IPS-18a (cell line): ENCODE measurements at regions not wholly inside any gene's neighbourhood (a gene's known extent, or its start where the extent isn't known, plus 50 kb on each side); places are given as distances from the start of the nearest gene placed in this dataset.

Source experiments
- H3K27ac ChIP-seq: one replicate; pipeline ENCODE4 v1.5.1; 2013; ENCODE audit warnings: low read length
- H3K27me3 ChIP-seq: one replicate; pipeline ENCODE4 v1.6.1; 2013; ENCODE audit warnings: mild to moderate bottlenecking, low read length; ENCODE audit not compliant: control insufficient read depth, insufficient read depth
- H3K36me3 ChIP-seq: one replicate; pipeline ENCODE4 v1.6.1; 2013; ENCODE audit warnings: low read depth, low read length; ENCODE audit not compliant: control insufficient read depth
- H3K4me1 ChIP-seq: one replicate; pipeline ENCODE4 v1.6.1; 2013; ENCODE audit warnings: low read depth, low read length; ENCODE audit not compliant: control insufficient read depth
- H3K4me3 ChIP-seq: one replicate; pipeline ENCODE4 v1.5.1; 2013; ENCODE audit warnings: low read length
- H3K9ac ChIP-seq: one replicate; pipeline ENCODE4 v1.6.1; 2013; ENCODE audit warnings: mild to moderate bottlenecking, low read length, moderate library complexity
- H3K9me3 ChIP-seq: one replicate; pipeline ENCODE4 v1.6.1; 2013; ENCODE audit warnings: low read depth, low read length; ENCODE audit not compliant: control insufficient read depth

- Histone ChIP-seq H3K4me1 (peaks cover 17% of the 10 kb centered on the region), H3K36me3 (no peaks in the 10 kb centered on the region), H3K27me3 (no peaks in the 10 kb centered on the region), H3K27ac (no peak overlapping the region), H3K9me3 (peaks cover 4% of the 10 kb centered on the region), H3K4me3 (no peak overlapping the region), H3K9ac (no peak overlapping the region)
These were observed 707.8 kb upstream of the LMCD1 start for GRCh38 chr3:7793786-7794185.

- no peak overlapping the region for H3K4me3 ChIP-seq
- no peak overlapping the region for H3K9ac ChIP-seq
- no peaks in the 10 kb centered on the region for H3K27me3 ChIP-seq
- no peaks in the 10 kb centered on the region for H3K4me1 ChIP-seq
- H3K27ac ChIP-seq: no peak overlapping the region
- no peaks in the 10 kb centered on the region for H3K36me3 ChIP-seq
- H3K9me3 ChIP-seq: no peaks in the 10 kb centered on the region
These were observed 703.3 kb upstream of the LMCD1 start for GRCh38 chr3:7798276-7798675.

- Histone ChIP-seq H3K36me3 (no peaks in the 10 kb centered on the region), H3K4me3 (no peak overlapping the region), H3K9me3 (no peaks in the 10 kb centered on the region), H3K27ac (no peak overlapping the region), H3K4me1 (no peaks in the 10 kb centered on the region), H3K27me3 (no peaks in the 10 kb centered on the region), H3K9ac (no peak overlapping the region)
These were observed 701.4 kb upstream of the LMCD1 start for GRCh38 chr3:7800006-7800780.

- Histone ChIP-seq H3K9me3 (no peaks in the 10 kb centered on the region), H3K27ac (no peak overlapping the region), H3K9ac (no peak overlapping the region), H3K4me3 (no peak overlapping the region), H3K27me3 (no peaks in the 10 kb centered on the region), H3K36me3 (no peaks in the 10 kb centered on the region), H3K4me1 (peaks cover 5% of the 10 kb centered on the region)
These were observed 689.1 kb upstream of the LMCD1 start for GRCh38 chr3:7812490-7812889.

- Histone ChIP-seq H3K36me3 (no peaks in the 10 kb centered on the region), H3K9me3 (no peaks in the 10 kb centered on the region), H3K9ac (no peak overlapping the region), H3K4me1 (peaks cover 5% of the 10 kb centered on the region), H3K27me3 (no peaks in the 10 kb centered on the region), H3K27ac (no peak overlapping the region), H3K4me3 (no peak overlapping the region)
These were observed 688.3 kb upstream of the LMCD1 start for GRCh38 chr3:7813365-7813764.

GRCh38 chr3:7817239-7817638, 684.4 kb upstream of the LMCD1 start:
- H3K4me3 ChIP-seq: no peak overlapping the region
- no peaks in the 10 kb centered on the region for H3K9me3 ChIP-seq
- no peak overlapping the region for H3K27ac ChIP-seq
- no peaks in the 10 kb centered on the region for H3K27me3 ChIP-seq
- H3K36me3 ChIP-seq: no peaks in the 10 kb centered on the region
- peaks cover 5% of the 10 kb centered on the region for H3K4me1 ChIP-seq
- H3K9ac ChIP-seq: no peak overlapping the region

- H3K9me3 ChIP-seq: peaks cover 6% of the 10 kb centered on the region
- H3K27me3 ChIP-seq: no peaks in the 10 kb centered on the region
- H3K27ac ChIP-seq: no peak overlapping the region
- no peaks in the 10 kb centered on the region for H3K36me3 ChIP-seq
- no peaks in the 10 kb centered on the region for H3K4me1 ChIP-seq
- H3K4me3 ChIP-seq: no peak overlapping the region
- no peak overlapping the region for H3K9ac ChIP-seq
These were observed 680.7 kb upstream of the LMCD1 start for GRCh38 chr3:7820969-7821368.

- Histone ChIP-seq H3K27me3 (no peaks in the 10 kb centered on the region), H3K9ac (no peak overlapping the region), H3K36me3 (no peaks in the 10 kb centered on the region), H3K4me1 (no peaks in the 10 kb centered on the region), H3K4me3 (no peak overlapping the region), H3K27ac (no peak overlapping the region), H3K9me3 (peaks cover 6% of the 10 kb centered on the region)
These were observed 679.8 kb upstream of the LMCD1 start for GRCh38 chr3:7821858-7822257.

GRCh38 chr3:7841451-7841850, 660.2 kb upstream of the LMCD1 start:
- Histone ChIP-seq H3K4me3 (no peak overlapping the region), H3K9me3 (no peaks in the 10 kb centered on the region), H3K27ac (no peak overlapping the region), H3K36me3 (no peaks in the 10 kb centered on the region), H3K9ac (no peak overlapping the region), H3K4me1 (no peaks in the 10 kb centered on the region), H3K27me3 (no peaks in the 10 kb centered on the region)

GRCh38 chr3:7843441-7843840, 658.2 kb upstream of the LMCD1 start:
- H3K9ac ChIP-seq: no peak overlapping the region
- no peak overlapping the region for H3K27ac ChIP-seq
- H3K27me3 ChIP-seq: no peaks in the 10 kb centered on the region
- no peaks in the 10 kb centered on the region for H3K9me3 ChIP-seq
- no peak overlapping the region for H3K4me3 ChIP-seq
- H3K36me3 ChIP-seq: no peaks in the 10 kb centered on the region
- H3K4me1 ChIP-seq: no peaks in the 10 kb centered on the region

GRCh38 chr3:7847021-7847420, 654.6 kb upstream of the LMCD1 start:
- Histone ChIP-seq H3K4me1 (no peaks in the 10 kb centered on the region), H3K36me3 (no peaks in the 10 kb centered on the region), H3K9ac (no peak overlapping the region), H3K9me3 (no peaks in the 10 kb centered on the region), H3K27ac (no peak overlapping the region), H3K27me3 (no peaks in the 10 kb centered on the region), H3K4me3 (no peak overlapping the region)

GRCh38 chr3:7847521-7847920, 654.1 kb upstream of the LMCD1 start:
- Histone ChIP-seq H3K27me3 (no peaks in the 10 kb centered on the region), H3K36me3 (no peaks in the 10 kb centered on the region), H3K4me3 (no peak overlapping the region), H3K9ac (no peak overlapping the region), H3K27ac (no peak overlapping the region), H3K4me1 (no peaks in the 10 kb centered on the region), H3K9me3 (no peaks in the 10 kb centered on the region)
